HEK293T (cell line): ENCODE measurements at regions not wholly inside any gene's neighbourhood (a gene's known extent, or its start where the extent isn't known, plus 50 kb on each side); places are given as distances from the start of the nearest gene placed in this dataset.

ENCODE experiments used
- CTCF ChIA-PET: fragments of 350-600 bp; formaldehyde crosslinking; extraction: SDS; loops from one replicate; lab custom pipeline; 2021; ENCODE audit warnings: antibody characterized with exemption, inconsistent platforms; lab: Yijun Ruan, JAX
- POLR2A ChIA-PET: fragments of 350-600 bp; formaldehyde crosslinking; extraction: SDS; loops from one replicate; lab custom pipeline; 2020; ENCODE audit warnings: antibody characterized with exemption, inconsistent platforms; lab: Yijun Ruan, JAX
- DNase-seq: peaks from one replicate; pipeline ENCODE4 v3.0.0; 2012; ENCODE audit warnings: mixed read lengths; ENCODE audit errors: extremely low spot score
- ARNT ChIP-seq: fragments of 450-650 bp; IDR thresholded peaks from 2 replicates; pipeline ENCODE4 v1.6.1; 2017; ENCODE audit warnings: mild to moderate bottlenecking
- BHLHE40 ChIP-seq: fragments of 450-650 bp; IDR thresholded peaks from 2 replicates; pipeline ENCODE4 v1.6.1; 2016; ENCODE audit warnings: mild to moderate bottlenecking, moderate library complexity, borderline replicate concordance
- CTBP1 ChIP-seq: fragments of 450-650 bp; IDR thresholded peaks from 2 replicates; pipeline ENCODE4 v1.6.1; 2016; ENCODE audit warnings: borderline replicate concordance
- ELF4 ChIP-seq: fragments of 450-650 bp; IDR thresholded peaks from 2 replicates; pipeline ENCODE4 v1.6.1; 2017; ENCODE audit warnings: antibody characterized with exemption
- FOXA1 ChIP-seq: fragments of 450-650 bp; IDR thresholded peaks from 2 replicates; pipeline ENCODE4 v1.6.1; 2016; ENCODE audit warnings: mild to moderate bottlenecking
- FOXK2 ChIP-seq: fragments of 450-650 bp; IDR thresholded peaks from 2 replicates; pipeline ENCODE4 v1.6.1; 2016; ENCODE audit warnings: mild to moderate bottlenecking
- FOXM1 ChIP-seq: fragments of 450-650 bp; IDR thresholded peaks from 2 replicates; pipeline ENCODE4 v1.6.1; 2017; ENCODE audit warnings: mild to moderate bottlenecking, borderline replicate concordance
- HDGF ChIP-seq: fragments of 450-650 bp; IDR thresholded peaks from 2 replicates; pipeline ENCODE4 v1.6.1; 2017; ENCODE audit warnings: antibody characterized with exemption, borderline replicate concordance
- L3MBTL2 ChIP-seq: fragments of 450-650 bp; conservative IDR thresholded peaks from 2 replicates; pipeline ENCODE4 v1.6.1; 2016; ENCODE audit warnings: mild to moderate bottlenecking
- LEF1 ChIP-seq: fragments of 450-650 bp; IDR thresholded peaks from 2 replicates; pipeline ENCODE4 v1.6.1; 2017; ENCODE audit warnings: mild to moderate bottlenecking, borderline replicate concordance
- NFRKB ChIP-seq: fragments of 450-650 bp; IDR thresholded peaks from 2 replicates; pipeline ENCODE4 v1.6.1; 2016; ENCODE audit warnings: mild to moderate bottlenecking, moderate library complexity
- PKNOX1 ChIP-seq: fragments of 450-650 bp; IDR thresholded peaks from 2 replicates; pipeline ENCODE4 v1.6.1; 2016
- SP1 ChIP-seq: fragments of 450-650 bp; IDR thresholded peaks from 2 replicates; pipeline ENCODE4 v1.6.1; 2017
- SUZ12 ChIP-seq: fragments of 450-650 bp; IDR thresholded peaks from 2 replicates; pipeline ENCODE4 v1.6.1; 2016; ENCODE audit warnings: mild to moderate bottlenecking
- TARDBP ChIP-seq: fragments of 450-650 bp; IDR thresholded peaks from 2 replicates; pipeline ENCODE4 v1.6.1; 2016
- ZNF384 ChIP-seq: fragments of 450-650 bp; IDR thresholded peaks from 2 replicates; pipeline ENCODE4 v1.6.1; 2016

- no peak for DNase-seq
- TF ChIP-seq FOXM1, result no peak
- no peak for TF ChIP-seq FOXA1
- TF ChIP-seq NFRKB, result no peak
- no peak for TF ChIP-seq FOXK2
- TF ChIP-seq HDGF, result no peak
- TF ChIP-seq ARNT, result no peak
- TF ChIP-seq TARDBP, result no peak
- CTCF ChIA-PET, result no interaction called here
- POLR2A ChIA-PET, result no interaction called here
Measured at GRCh38 chr12:41629611-41630010, 441.5 kb downstream of the PDZRN4 start.

- no peak for DNase-seq
- CTCF ChIA-PET, result no interaction called here
- POLR2A ChIA-PET, result no interaction called here
- TF ChIP-seq HDGF, result no peak
- no peak for TF ChIP-seq NFRKB
- TF ChIP-seq SUZ12, result no peak
- TF ChIP-seq ARNT, result no peak
- TF ChIP-seq BHLHE40, result no peak
- TF ChIP-seq LEF1, result no peak
- TF ChIP-seq FOXK2, result no peak
- no peak for TF ChIP-seq PKNOX1
- TF ChIP-seq L3MBTL2, result no peak
- TF ChIP-seq ZNF384, result no peak
- TF ChIP-seq FOXA1, result no peak
- no peak for TF ChIP-seq TARDBP
- TF ChIP-seq SP1, result no peak
- TF ChIP-seq FOXM1, result no peak
- no peak for TF ChIP-seq ELF4
- no peak for TF ChIP-seq CTBP1
Measured at GRCh38 chr12:41627476-41627875, 439.4 kb downstream of the PDZRN4 start.

- no peak for TF ChIP-seq SP1
- TF ChIP-seq PKNOX1, result no peak
- no peak for TF ChIP-seq FOXK2
- TF ChIP-seq LEF1, result no peak
- no peak for TF ChIP-seq CTBP1
- TF ChIP-seq TARDBP, result no peak
- no peak for TF ChIP-seq NFRKB
- no peak for TF ChIP-seq FOXA1
- no peak for TF ChIP-seq SUZ12
- POLR2A ChIA-PET, result no interaction called here
- CTCF ChIA-PET, result no interaction called here
- DNase-seq, result no peak
Measured at GRCh38 chr12:41624571-41624970, 436.5 kb downstream of the PDZRN4 start.
